HG03159 (cell line): ENCODE measurements at regions not wholly inside any gene's neighbourhood (a gene's known extent, or its start where the extent isn't known, plus 50 kb on each side); places are given as distances from the start of the nearest gene placed in this dataset.

Experiments
- ATAC-seq: cut with Tn5 transposase; IDR thresholded peaks from one replicate; pipeline ENCODE4 v1.9.1; 2021; ENCODE audit warnings: mild to moderate bottlenecking, moderate library complexity; ENCODE audit not compliant: unreplicated experiment

GRCh38 chr9:31372799-31373587 lies 1011.5 kb upstream of the ACO1 start:
- ATAC-seq: no peak

GRCh38 chr9:31377358-31377757 lies 1007.1 kb upstream of the ACO1 start:
- ATAC-seq: no peak

GRCh38 chr9:31388660-31389059 lies 995.8 kb upstream of the ACO1 start:
- ATAC-seq: no peak

GRCh38 chr9:31389075-31389474 lies 995.4 kb upstream of the ACO1 start:
- no peak for ATAC-seq

GRCh38 chr9:31390403-31391025 lies 993.9 kb upstream of the ACO1 start:
- peak; percentile 53 for ATAC-seq

GRCh38 chr9:31393240-31393639 lies 991.2 kb upstream of the ACO1 start:
- no peak for ATAC-seq

GRCh38 chr9:31394015-31394473 lies 990.4 kb upstream of the ACO1 start:
- no peak for ATAC-seq

GRCh38 chr9:31412081-31412480 lies 972.4 kb upstream of the ACO1 start:
- ATAC-seq: no peak

GRCh38 chr9:31415164-31415563 lies 969.3 kb upstream of the ACO1 start:
- no peak for ATAC-seq

GRCh38 chr9:31418419-31418818 lies 966.0 kb upstream of the ACO1 start:
- ATAC-seq: no peak

- ATAC-seq: peak; percentile 71
Measured at GRCh38 chr9:31443630-31444457, 940.6 kb upstream of the ACO1 start.

- ATAC-seq: no peak
Measured at GRCh38 chr9:31445357-31445756, 939.1 kb upstream of the ACO1 start.

GRCh38 chr9:31445960-31446359 lies 938.5 kb upstream of the ACO1 start:
- peak; percentile 87 for ATAC-seq

GRCh38 chr9:31467075-31467474 lies 917.4 kb upstream of the ACO1 start:
- ATAC-seq: no peak

GRCh38 chr9:31470051-31470450 lies 914.4 kb upstream of the ACO1 start:
- no peak for ATAC-seq

GRCh38 chr9:31471010-31471409 lies 913.4 kb upstream of the ACO1 start:
- ATAC-seq: no peak

GRCh38 chr9:31486630-31487029 lies 897.8 kb upstream of the ACO1 start:
- ATAC-seq: no peak

GRCh38 chr9:31490551-31491106 lies 893.8 kb upstream of the ACO1 start:
- ATAC-seq: no peak

- ATAC-seq: no peak
Measured at GRCh38 chr9:31492229-31492628, 892.2 kb upstream of the ACO1 start.

GRCh38 chr9:31500422-31500821 lies 884.0 kb upstream of the ACO1 start:
- ATAC-seq: no peak

- peak; percentile 83 for ATAC-seq
Measured at GRCh38 chr9:31519011-31519410, 865.4 kb upstream of the ACO1 start.
